Activated CD4-positive, CD25-positive, alpha-beta regulatory T cell treated with anti-CD3 and anti-CD28 coated beads, Interleukin-2, amount 50 U/mL, for 72 hours (primary cell): ENCODE measurements at regions not wholly inside any gene's neighbourhood (a gene's known extent, or its start where the extent isn't known, plus 50 kb on each side); places are given as distances from the start of the nearest gene placed in this dataset.

ENCODE experiments used
- DNase-seq: peaks from one replicate; pipeline ENCODE4 v3.0.0; 2021

DNA sequence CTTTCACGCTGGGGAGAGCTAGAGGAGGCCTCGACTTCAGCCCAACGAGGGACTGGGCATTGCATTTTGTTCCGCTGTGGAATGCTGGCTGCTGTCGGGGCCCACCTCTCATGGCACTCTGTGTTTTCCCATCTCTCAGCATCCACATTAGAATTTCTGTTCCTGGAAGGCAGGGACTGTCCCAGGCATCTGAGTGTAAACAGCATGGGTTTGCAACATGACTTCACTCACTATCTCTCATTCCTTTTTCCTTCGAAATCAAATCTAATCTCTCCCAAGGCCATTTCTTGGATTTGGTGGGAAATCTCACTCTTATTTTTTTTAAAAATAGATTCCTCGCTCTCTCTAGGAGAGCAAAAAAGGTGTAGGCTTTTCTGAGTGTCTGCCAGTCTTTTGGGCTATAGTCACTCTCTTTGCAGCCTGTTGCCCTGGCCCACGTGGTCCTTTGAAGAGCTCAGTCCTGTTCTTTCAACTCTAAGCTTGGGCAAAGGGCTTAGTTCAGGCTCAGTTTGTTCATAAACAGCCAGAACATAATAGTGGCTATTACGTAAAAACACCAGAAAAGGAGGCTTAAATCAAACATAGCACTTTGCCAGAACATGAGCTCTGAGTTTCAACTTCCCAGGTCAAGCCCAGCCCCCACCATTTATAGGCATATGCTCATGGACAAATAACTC, 284.6 kb upstream of the ZFP64 start:
- DNase-seq: no peak

DNA sequence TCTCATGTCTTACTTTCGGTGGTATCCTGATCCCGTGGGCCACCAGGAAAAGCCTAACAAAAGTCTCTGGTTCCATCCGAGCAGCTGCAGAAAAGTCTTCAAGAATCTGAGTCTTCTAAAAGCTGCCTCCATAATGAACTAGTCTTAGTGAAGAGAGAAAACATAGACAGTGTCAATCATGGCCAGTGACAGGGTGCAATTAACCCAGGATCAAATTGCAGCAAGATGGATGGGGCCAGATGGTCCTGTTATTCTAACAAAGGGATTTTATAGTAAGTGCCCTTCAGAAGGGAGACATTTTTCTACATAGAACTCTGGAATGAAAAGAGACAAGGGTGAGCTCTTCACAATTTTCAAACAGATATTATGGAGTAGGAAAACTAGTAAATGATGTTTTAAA, 281.6 kb upstream of the ZFP64 start:
- DNase-seq: no peak

DNA sequence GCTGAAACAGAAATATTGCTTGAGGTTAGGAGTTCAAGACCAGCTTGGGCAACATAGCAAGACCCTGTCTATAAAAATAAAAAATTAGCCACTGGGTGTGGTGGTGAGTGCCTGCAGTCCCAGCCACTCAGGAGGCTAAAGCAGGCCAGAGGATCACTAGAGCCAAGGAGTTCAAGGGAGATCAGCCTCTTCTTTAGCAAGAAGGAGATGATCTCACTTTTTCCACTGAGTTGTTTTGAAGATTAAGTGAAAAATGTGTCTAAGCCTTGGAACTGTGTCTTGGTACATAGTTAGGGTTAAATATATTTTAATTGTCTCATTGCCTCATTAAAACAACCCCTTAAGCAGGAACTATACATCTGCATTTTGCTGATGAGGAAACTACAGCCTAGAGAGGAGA, 279.0 kb upstream of the ZFP64 start:
- no peak for DNase-seq

DNA sequence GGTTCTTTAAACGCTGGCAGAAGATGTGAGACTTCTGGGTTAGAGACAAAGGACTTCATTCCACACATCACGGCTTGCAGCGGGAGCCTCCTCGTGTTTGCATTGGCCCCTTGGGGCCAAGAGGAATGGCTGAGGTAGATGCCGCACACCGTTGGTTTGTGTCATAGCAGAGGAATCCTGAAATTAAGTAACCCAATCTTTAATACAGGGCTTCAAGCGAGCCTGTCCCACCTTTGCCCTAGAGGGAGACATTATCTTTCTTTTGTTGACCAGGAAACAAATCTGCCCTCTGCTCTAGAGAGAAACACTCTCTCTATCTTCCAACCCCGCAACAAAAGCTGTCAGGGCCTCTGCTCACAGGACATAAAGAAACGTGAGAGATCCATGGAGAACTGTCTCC, 277.5 kb upstream of the ZFP64 start:
- no peak for DNase-seq

DNA sequence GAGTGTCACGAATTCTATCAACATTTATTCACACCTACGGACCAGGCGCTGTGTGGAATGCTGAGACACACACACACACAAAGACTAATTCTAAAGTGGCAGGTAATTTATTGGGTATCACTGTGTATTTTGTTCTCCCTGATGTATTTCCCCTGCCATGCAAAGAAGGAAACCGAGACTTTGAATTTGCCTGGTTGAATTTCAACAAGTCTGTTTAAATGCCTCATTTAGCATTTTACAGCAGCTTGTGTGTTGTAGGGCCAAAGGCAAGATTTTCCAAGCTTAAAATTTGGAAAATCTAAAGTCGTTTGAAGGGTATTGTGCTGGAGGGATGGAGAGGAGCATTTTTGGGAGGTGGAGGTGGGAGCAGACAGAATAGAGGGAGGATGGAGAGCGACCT, 274.4 kb upstream of the ZFP64 start:
- DNase-seq: no peak

DNA sequence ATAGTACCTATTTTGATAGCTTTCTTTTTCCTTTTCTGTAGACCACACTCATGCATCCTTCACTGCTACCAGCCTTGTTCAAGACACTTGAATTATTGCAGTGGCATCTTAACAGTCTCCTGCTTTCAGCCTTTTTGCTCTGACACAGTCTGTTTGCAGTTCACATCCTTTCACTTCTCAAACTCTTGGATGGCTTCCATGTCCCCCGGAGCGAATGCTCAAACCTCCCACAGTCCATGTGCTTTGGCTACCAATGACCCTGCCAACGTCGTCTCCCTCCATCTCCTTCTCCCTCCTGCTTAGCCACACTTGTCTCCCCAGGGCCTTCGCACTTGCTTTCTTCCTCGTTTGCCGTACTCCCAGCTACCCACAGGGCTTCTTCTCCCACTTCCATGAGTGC, 270.0 kb upstream of the ZFP64 start:
- no peak for DNase-seq

DNA sequence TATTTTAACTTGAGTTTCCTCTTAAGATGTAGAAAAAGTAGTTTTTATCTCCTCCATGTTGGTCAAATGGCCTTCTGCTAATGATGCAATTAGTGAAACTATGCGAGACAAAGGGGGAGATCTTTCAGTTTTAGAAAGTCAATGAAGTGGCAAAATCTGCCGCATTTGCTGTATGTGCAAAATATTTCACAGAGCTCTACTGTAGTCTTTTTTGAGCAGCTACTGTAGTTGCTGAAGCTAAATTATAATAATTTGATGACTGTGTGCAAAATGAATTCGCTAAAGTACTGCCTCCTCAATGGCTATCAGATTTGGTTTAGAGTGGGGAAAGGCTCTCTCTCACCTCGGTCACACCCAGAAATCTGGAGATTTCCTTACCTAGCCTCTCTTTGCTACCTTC, 267.6 kb upstream of the ZFP64 start:
- DNase-seq: no peak

DNA sequence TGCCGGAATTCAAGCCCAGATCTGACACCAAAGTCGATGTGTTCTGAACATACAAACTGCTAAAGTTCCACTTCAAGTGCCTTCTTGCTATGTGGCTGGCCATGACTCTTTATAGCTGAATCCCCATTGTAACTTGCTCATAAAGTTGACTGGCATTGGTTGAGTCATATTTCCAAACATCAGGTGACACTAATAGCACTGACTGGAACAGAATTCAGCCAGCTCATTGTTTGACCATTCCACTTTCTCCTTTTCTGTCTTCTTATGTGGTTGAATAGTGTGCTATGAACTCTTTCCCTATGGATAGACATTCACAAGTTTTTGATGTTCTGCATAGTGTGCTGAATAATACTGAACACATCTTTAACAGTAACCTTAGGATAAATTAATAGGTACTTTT, 266.2 kb upstream of the ZFP64 start:
- no peak for DNase-seq

DNA sequence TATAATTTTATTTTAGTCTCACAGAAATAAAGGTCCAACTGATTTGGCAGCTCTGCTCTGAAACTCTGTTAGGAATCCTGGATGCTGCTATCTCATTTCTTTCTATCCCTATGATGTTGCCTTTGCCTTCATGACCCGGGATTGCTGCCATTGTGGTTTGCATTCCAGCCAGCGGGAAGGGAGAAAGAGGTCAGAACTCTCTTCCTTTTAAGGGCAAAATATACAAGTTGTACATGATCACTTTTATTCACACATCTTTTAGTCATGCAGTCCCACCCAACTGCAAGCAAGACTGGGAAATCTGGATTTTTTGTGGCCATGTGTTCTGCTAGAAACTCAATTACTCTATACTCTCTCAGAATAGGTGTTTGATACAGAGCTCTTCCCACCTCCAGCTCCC, 263.1 kb upstream of the ZFP64 start:
- DNase-seq: no peak

DNA sequence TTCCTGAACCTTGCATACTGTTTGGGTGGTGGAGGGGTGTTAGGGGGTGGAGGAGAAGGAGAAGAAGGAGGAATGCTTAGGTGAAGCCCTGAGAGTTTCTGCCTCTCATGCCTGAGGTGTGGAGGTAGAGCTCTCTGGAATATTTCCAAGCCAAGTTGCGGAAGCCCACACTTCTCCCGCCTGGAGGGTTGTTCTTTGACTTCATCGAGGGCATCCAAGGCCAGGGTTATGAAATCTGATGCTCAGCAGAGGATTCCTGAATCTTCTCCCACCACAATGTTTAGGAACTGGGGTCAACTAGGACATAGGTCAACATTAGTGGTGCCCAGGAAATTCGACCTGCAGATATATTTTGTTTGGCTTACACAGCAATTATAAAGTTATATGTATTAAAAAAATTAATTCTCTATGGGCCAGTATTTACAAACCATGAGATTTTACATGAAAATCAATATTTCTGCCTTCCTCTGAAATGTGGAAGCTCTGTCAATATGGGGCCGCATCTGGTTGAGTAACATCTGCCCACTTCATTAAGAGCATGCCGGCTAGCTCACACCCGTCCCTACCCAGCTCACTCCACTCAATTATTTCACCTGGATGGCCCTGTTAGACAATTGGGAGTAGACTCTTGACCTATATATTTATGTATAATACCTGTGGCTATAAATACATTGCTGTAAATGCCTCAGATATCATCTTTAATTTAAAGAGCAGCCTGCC, 257.1 kb upstream of the ZFP64 start:
- DNase-seq: no peak

DNA sequence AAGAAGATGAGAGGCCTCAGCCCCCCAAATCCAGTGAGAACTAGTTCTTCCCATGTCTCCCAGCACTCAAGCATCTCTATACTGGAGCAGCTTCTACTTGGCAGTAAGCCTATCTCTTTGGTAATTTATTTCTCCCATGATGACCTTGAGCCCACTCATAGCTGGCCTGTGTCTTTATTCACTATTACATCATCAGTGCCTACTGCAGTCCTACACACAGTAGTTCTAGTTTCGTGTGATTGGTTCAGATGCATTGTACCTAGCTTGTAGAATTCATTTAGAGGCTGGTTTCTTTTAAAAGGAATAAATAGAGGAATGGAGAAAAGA, 255.6 kb upstream of the ZFP64 start:
- DNase-seq: no peak

DNA sequence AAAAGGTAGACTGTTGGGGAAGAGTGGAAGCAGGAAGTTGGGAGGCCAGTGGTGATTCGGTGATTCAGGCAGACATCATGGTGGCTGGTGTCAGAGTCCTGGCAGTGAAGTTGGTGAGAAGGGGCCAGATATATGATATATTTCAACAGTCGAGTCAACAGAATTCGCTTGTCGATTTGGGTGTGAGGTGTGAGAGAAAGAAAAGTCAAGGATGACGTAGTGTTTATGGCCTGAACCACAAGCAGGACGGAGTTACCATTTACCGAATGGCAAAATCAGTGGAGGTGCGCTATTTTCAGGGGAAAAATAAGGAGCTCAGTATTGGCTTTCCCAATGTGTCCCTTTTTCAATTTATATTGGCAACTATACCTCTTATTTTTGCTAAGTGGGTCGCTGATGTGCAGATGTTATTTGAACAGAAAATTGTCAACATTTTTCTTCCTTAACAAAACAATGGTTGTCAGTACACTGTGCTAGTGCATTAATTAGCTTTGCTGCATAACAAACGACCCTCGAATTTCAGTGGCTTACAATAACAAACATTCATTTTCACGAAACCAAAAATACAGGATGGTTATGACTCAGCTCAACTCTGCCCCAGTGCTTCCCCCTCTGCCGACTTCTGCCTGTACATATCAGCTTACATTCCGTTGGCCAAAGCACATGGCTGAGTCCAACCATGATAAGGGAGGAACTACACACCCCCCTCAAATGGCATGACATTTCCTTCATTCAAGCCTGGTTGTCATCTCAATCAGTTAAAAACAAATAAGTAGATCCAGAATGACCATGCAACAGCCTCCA, 255.0 kb upstream of the ZFP64 start:
- no peak for DNase-seq

DNA sequence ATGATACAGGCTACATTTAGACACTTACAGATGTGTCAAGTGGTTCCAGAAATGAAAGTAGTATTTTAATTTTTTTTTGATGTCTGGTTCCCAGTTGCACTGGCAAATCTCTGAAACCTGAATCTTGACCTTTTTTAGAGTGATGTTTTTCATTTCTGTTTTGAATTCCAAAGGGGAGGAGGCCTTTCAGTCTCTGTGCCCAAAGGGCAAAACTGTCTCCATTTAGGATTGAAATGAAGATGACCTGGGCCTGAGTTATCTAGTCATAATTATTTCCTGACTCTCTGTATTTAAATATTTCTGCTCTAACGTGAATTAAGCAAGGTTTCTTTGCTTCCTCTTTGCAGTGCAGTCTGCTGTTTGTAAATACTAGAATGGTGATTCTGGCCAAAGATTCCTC, 252.9 kb upstream of the ZFP64 start:
- no peak for DNase-seq

DNA sequence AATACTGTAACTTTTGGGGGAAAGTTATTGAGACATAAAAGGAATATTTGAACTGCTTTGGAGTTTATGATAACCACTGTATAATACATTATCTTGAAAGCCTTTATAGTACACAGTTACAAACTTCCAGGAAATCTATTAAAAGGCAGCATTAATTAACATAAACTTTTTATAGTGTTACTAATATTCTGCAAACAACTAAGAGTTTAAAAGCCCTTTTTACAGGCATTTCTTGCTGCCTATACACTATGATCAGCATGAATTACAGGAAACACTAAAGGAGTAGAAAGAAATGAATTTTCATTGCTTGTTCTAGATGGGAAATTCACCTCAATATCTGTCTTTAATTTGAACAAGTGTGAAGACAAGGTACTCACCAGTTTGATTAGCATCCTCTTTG, 252.3 kb upstream of the ZFP64 start:
- DNase-seq: no peak

DNA sequence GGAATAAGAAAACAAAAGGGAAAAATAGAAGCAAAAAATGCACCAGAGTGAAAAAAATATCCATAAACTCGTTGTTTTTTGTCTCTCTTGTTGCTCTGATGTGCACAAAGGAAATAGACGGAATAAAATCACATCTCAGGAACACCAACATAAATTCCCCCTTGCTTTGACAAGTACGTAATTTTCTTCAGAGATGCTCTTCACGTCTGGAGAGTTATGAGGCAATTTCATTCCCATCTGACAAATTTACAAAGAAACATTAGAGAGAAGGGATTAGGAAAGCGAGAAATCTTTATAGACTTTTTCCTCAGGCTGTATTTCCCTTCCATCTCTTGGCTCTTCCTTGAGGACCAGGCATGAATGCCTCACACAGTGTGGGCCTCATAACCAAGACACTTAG, 250.1 kb upstream of the ZFP64 start:
- no peak for DNase-seq

DNA sequence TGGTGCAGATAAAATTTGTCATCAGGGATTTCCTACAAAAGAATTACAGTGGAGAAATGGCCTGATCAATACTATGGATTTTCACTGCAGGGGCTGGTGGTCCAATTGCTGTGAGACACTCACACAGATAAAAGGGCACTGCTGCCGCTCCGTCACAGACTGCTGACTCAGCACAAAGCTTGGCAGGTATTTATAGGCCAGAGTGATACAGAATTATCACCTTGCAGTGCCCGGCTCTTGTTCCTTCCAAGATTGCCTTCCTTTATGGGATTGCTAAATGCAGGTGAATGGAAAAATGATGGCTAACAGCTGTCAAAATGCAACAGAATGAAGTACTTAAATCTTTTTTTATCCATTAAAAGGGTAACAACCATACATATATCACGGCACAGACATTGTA, 247.8 kb upstream of the ZFP64 start:
- DNase-seq: no peak

DNA sequence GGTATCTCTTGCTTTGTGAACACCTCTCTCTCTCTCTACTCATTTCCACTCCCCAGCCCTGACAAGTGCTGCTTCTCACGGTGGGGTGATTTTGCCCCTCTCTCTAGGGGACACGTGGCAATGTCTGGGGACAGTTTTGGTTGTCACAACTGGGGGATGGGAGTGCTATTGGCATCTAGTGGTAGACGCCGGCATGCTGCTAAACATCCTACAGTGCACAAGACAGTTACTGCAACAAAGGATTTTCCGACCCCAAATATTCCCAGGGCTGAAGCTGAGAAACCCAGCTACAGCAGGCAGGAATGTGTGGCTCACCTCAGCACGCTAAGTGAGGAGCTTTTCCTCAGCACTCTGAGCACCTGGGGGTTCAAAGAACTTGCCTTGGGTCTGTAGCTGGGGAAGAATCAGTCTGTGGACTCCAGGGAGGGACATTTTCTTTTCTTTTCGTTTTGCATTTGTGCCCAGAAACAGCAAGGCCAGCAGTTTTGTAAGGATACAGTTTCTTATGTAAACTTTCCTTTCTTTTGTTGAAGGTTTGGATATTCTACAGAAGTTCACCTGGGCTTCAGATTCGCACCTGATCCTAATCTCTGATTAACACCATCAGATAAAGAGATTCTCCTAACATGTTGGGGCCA, 246.9 kb upstream of the ZFP64 start:
- DNase-seq: no peak

DNA sequence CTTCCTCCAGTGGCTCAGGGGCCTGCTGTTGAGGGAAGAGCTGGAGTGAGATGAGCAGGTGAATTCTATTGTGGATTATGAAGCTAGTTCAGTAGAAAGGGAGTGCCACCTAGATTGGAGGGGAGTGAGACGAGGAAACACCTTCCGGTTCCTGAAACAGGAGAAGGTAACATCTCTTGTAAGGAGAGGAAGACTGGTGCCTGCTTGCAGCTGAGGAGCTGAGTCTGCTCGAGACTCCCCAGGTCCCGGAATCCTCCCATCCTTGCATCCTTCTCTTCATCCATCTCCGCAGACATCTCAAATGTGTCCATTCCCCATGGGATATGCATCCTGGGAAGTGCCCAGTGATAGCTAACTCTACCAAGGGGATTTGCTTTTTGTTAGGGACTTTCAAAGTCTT, 242.9 kb upstream of the ZFP64 start:
- DNase-seq: no peak

DNA sequence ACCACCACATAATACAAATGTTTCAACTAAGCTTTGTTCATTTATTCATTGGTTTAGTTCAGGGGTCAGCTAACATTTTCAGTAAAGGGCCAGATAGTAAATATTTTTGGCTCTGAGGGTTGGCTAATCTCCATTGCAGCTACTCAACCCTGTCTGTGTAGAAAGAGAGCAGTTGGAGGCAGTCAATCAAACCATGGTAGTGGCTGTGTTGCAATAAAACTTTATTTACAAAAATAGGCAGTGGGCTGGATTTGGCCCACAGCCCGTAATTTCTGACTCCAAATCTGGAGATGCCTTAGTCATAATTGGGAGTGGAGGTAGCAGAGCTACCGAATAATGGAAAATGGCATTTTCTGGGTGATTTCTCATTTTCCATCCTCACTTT, 242.5 kb upstream of the ZFP64 start:
- DNase-seq: no peak

DNA sequence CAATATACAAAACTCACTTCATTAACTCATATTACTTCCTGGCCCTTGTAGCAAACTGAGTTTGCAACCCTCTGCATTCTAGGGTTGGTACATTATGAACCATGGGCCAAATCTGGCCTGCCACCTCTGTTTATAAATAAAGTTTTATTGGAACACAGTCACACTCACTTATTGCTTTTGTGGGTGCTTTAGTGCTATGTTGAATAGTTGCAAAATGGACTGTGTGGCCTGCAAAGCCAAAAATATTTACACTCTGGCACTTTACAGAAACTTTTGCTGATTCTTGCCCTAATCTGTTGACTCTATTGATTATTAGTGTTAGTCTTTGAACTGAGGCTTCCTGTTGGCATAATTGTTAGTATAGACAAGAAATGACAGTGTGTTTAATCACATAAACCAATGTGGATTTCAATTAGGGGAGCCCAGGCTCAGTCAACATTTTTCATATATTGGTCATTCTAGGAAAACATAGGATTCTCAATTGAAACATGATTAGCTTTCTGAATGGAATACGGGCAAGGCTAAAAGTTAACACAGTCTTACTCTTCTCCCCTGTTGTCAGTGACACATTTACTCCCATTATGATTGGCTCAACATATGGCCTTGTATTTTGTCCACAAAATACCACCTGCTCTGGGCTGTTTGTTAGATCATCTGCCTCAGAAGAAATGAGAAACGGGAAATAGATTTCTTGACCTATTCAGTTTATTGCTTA, 241.9 kb upstream of the ZFP64 start:
- no peak for DNase-seq

DNA sequence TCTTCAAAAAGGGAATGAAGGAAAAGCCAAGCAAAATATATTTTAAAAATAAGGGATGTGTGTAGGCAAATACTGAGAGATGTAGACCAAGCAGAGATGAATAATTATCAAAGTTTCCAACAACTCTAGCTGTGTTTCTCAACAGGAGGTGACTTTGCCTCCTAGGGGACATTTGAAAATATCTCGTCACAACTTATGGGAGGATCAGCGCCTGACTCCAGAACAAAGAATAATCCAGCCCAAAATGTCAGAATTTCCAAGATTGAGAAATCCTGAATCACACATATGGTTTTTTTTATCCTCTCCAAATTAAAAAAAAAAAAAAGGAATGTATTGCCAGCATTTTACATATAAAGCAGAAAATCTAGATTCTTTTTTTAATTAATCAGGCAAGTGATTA, 241.2 kb upstream of the ZFP64 start:
- no peak for DNase-seq

DNA sequence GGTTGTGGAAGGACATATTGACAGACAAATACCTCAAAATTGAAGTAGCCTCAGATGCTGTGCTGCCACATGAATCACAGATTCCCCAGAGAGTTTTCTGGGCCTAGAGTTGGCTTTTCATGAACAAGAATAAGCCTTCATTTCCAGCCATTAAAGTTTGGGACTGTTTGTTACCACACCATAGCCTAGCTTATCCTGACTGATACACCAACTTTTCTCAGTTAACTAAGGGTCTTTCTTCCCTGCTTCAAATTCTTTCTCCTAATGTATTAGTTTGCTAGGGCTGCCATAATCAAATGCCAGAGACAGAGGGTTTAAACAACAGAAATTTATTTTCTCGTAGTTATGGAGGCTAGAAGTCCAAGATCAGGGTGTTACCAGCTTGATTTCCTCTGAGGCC, 237.4 kb upstream of the ZFP64 start:
- DNase-seq: no peak

DNA sequence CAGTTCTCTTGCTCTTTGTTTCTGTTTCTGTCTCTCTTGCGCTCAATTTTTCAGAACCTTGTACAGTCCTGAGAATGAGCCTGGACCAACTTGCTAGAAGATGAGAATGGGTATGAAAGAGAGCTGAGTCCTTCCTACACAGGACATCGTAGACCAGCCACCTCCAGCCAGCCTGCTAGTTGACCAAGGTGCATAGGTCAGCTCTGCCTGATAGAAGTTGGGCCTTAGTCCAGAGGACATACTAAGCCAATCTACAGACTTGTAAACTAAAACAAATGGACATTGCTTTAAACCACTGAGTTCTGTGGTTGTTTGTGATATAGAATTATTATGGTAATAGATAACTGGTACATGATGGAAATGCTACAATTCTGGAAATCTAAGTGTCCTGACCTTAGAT, 236.4 kb upstream of the ZFP64 start:
- DNase-seq: no peak
